ENCODE measurements at regions not wholly inside any gene's neighbourhood (a gene's known extent, or its start where the extent isn't known, plus 50 kb on each side); places are given as distances from the start of the nearest gene placed in this dataset.

DNA sequence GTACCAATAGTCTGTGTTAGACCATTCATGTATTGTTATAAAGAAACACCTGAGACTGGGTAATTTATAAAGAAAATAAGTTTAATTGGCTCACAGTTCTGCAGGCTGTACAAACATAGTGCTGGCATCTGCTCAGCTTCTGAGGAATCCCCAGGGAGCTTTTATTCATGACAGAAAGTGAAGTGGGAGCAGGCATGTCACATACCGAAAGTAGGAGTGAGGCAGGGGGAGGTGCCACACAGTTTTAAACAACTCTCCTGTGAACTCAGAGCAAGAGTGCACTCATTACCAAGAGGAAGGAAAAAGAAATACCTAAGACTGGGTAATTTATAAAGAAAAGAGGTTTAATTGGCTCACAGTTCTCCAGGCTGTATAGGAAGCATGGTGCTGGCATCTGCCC is 591.2 kb downstream of the PPP4R3C start:
- POLR2A ChIA-PET = no interaction called here
- no peak for TF ChIP-seq EZH2 (IDR thresholded peaks at IDR 0.05; ENCODE audit: borderline replicate concordance, insufficient read depth, low read depth, low read length, poor library complexity, severe bottlenecking)
- TF ChIP-seq, protein P1, sequence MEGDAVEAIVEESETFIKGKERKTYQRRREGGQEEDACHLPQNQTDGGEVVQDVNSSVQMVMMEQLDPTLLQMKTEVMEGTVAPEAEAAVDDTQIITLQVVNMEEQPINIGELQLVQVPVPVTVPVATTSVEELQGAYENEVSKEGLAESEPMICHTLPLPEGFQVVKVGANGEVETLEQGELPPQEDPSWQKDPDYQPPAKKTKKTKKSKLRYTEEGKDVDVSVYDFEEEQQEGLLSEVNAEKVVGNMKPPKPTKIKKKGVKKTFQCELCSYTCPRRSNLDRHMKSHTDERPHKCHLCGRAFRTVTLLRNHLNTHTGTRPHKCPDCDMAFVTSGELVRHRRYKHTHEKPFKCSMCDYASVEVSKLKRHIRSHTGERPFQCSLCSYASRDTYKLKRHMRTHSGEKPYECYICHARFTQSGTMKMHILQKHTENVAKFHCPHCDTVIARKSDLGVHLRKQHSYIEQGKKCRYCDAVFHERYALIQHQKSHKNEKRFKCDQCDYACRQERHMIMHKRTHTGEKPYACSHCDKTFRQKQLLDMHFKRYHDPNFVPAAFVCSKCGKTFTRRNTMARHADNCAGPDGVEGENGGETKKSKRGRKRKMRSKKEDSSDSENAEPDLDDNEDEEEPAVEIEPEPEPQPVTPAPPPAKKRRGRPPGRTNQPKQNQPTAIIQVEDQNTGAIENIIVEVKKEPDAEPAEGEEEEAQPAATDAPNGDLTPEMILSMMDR (IDR thresholded peaks at IDR 0.05) = no peak
- Histone ChIP-seq H3K9ac (ENCODE audit: low read length) (no peak overlapping the region), H3K4me1 (ENCODE audit: control insufficient read depth in 2 of 2, insufficient read depth in 2 of 2, low read length in 2 of 2) (no peaks in the 10 kb centered on the region), H3K27me3 (replicated peaks in 1 of 4; ENCODE audit: control extremely low read depth in 1 of 4, control insufficient read depth in 3 of 4, insufficient read depth in 4 of 4, low read length in 3 of 4) (no peaks in the 10 kb centered on the region), H4K20me1 (ENCODE audit: control insufficient read depth, insufficient read depth, low read length, poor library complexity, severe bottlenecking) (no peaks in the 10 kb centered on the region), H3K9me3 (ENCODE audit: control extremely low read depth in 1 of 3, control insufficient read depth in 2 of 3, insufficient read depth in 1 of 3, low read length in 2 of 3) (no peaks in the 10 kb centered on the region), H2AFZ (ENCODE audit: insufficient read depth, low read depth, low read length, poor library complexity, severe bottlenecking) (no peak overlapping the region), H3K4me3 (ENCODE audit: control extremely low read depth in 1 of 5, extremely low read depth in 1 of 5, insufficient read depth in 1 of 5, low read depth in 2 of 5, low read length in 4 of 5) (no peak overlapping the region), H3K27ac (ENCODE audit: low read length in 2 of 2) (no peak overlapping the region), H3K4me2 (replicated peaks; ENCODE audit: low read depth, low read length, poor library complexity, severe bottlenecking) (no peak overlapping the region), H3K36me3 (replicated peaks in 1 of 2; ENCODE audit: control extremely low read depth in 1 of 2, control insufficient read depth in 1 of 2, extremely low read depth in 1 of 2, insufficient read depth in 2 of 2, low read length in 1 of 2) (no peaks in the 10 kb centered on the region), H3K79me2 (ENCODE audit: control insufficient read depth, insufficient read depth, low read length) (no peaks in the 10 kb centered on the region)
- Mint-ChIP-seq H3K27ac (no peak overlapping the region), H3K4me3 (no peak overlapping the region), H3K4me1 (no peaks in the 10 kb centered on the region), H3K27me3 (no peaks in the 10 kb centered on the region), H3K9me3 (ENCODE audit: insufficient read depth) (no peaks in the 10 kb centered on the region)
- DNase-seq (no peak), ATAC-seq (ENCODE audit: low read depth) (no peak)
- intact Hi-C loops (cut with micrococcal nuclease) = no loop called here
- CTCF ChIA-PET = no interaction called here
- no CpG with 5 or more reads among the region's 1 CpG for WGBS (ENCODE audit: insufficient coverage)

DNA sequence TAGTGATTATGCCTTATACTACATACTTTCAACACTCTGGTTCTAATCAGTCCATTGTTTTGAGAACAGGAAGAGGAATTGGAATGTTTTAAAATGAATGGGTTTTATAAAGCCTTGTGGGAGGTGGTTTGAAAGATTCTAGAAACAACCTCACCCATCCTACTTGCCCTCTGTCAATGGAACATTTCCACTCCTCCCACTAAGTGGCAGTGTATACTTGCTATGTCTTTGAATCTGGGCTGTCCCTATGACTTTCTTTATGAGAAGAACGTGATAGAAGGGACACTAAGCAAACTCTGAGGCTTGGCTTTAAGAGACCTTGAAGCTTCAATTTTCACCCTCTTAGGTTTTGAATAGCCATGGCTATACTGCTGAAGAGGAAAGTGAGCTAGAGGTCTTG is 611.2 kb downstream of the PPP4R3C start:
- no peak overlapping the region for H2AFZ ChIP-seq (ENCODE audit: insufficient read depth, low read depth, low read length, poor library complexity, severe bottlenecking)
- TF ChIP-seq, protein P1 (IDR thresholded peaks at IDR 0.05) = no peak
- no peak for TF ChIP-seq EZH2 (IDR thresholded peaks at IDR 0.05; ENCODE audit: borderline replicate concordance, insufficient read depth, low read depth, low read length, poor library complexity, severe bottlenecking)
- H3K27ac Mint-ChIP-seq = no peak overlapping the region
- no peaks in the 10 kb centered on the region for H3K4me1 Mint-ChIP-seq
- no peaks in the 10 kb centered on the region for H3K9me3 ChIP-seq (ENCODE audit: control extremely low read depth in 1 of 3, control insufficient read depth in 2 of 3, insufficient read depth in 1 of 3, low read length in 2 of 3)
- H3K4me1 ChIP-seq (ENCODE audit: control insufficient read depth in 2 of 2, insufficient read depth in 2 of 2, low read length in 2 of 2) = no peaks in the 10 kb centered on the region
- intact Hi-C loops (cut with micrococcal nuclease) = no loop called here
- DNase-seq (no peak), ATAC-seq (ENCODE audit: low read depth) (no peak)
- ChIA-PET CTCF (no interaction called here), POLR2A (no interaction called here)
- WGBS (ENCODE audit: insufficient coverage) = no CpG with 5 or more reads among the region's 1 CpG
- H3K4me3 Mint-ChIP-seq = no peak overlapping the region
- H3K27ac ChIP-seq (ENCODE audit: low read length in 2 of 2) = no peak overlapping the region
- no peak overlapping the region for H3K9ac ChIP-seq (ENCODE audit: low read length)
- H3K4me2 ChIP-seq (replicated peaks; ENCODE audit: low read depth, low read length, poor library complexity, severe bottlenecking) = no peak overlapping the region
- H3K4me3 ChIP-seq (ENCODE audit: control extremely low read depth in 1 of 5, extremely low read depth in 1 of 5, insufficient read depth in 1 of 5, low read depth in 2 of 5, low read length in 4 of 5) = no peak overlapping the region
- H3K9me3 Mint-ChIP-seq (ENCODE audit: insufficient read depth) = peaks cover 2% of the 10 kb centered on the region
- H3K27me3 Mint-ChIP-seq = no peaks in the 10 kb centered on the region
- H3K79me2 ChIP-seq (ENCODE audit: control insufficient read depth, insufficient read depth, low read length) = no peaks in the 10 kb centered on the region
- no peaks in the 10 kb centered on the region for H3K27me3 ChIP-seq (replicated peaks in 1 of 4; ENCODE audit: control extremely low read depth in 1 of 4, control insufficient read depth in 3 of 4, insufficient read depth in 4 of 4, low read length in 3 of 4)
- H4K20me1 ChIP-seq (ENCODE audit: control insufficient read depth, insufficient read depth, low read length, poor library complexity, severe bottlenecking) = no peaks in the 10 kb centered on the region
- no peaks in the 10 kb centered on the region for H3K36me3 ChIP-seq (replicated peaks in 1 of 2; ENCODE audit: control extremely low read depth in 1 of 2, control insufficient read depth in 1 of 2, extremely low read depth in 1 of 2, insufficient read depth in 2 of 2, low read length in 1 of 2)
